Liver (tissue), 8 donors: ENCODE measurements at regions not wholly inside any gene's neighbourhood (a gene's known extent, or its start where the extent isn't known, plus 50 kb on each side); places are given as distances from the start of the nearest gene placed in this dataset.

Experiments
- DNase-seq: peaks from one replicate; pipeline ENCODE4 v3.0.0-alpha.2; 2017; ENCODE audit warnings: low spot score
- H3K27ac ChIP-seq, 2 donors: one replicate each; pipeline ENCODE4 v1.7.0; 2013; ENCODE audit warnings: inconsistent platforms in 2 of 2, low read length in 2 of 2, control low read depth in 1 of 2, low read depth in 1 of 2, mild to moderate bottlenecking in 1 of 2
- H3K27me3 ChIP-seq, 4 donors: one replicate each; pipeline versions ENCODE4 v1.6.1 to v1.7.0; 2013; ENCODE audit warnings: low read length in 3 of 4, inconsistent platforms in 1 of 4, mild to moderate bottlenecking in 1 of 4, moderate library complexity in 1 of 4; ENCODE audit not compliant: control insufficient read depth in 4 of 4, insufficient read depth in 4 of 4
- H3K36me3 ChIP-seq, 4 donors: one replicate each; pipeline versions ENCODE4 v1.6.1 to v1.7.0; 2013; ENCODE audit warnings: low read length in 3 of 4, mild to moderate bottlenecking in 3 of 4, low read depth in 1 of 4, moderate library complexity in 1 of 4; ENCODE audit not compliant: control insufficient read depth in 4 of 4, insufficient read depth in 3 of 4
- H3K4me1 ChIP-seq, 4 donors: one replicate each; pipeline versions ENCODE4 v1.6.1 to v1.7.0; 2013; ENCODE audit warnings: low read length in 3 of 4, mild to moderate bottlenecking in 3 of 4, moderate library complexity in 1 of 4; ENCODE audit not compliant: control insufficient read depth in 4 of 4, insufficient read depth in 4 of 4
- H3K4me3 ChIP-seq, 3 donors: one replicate each; pipeline versions ENCODE4 v1.6.1 to v1.7.0; 2013; ENCODE audit warnings: low read length in 3 of 3, control low read depth in 1 of 3, low read depth in 1 of 3, mild to moderate bottlenecking in 1 of 3
- H3K9ac ChIP-seq, 2 donors: one replicate each; pipeline ENCODE4 v1.7.0; 2013; ENCODE audit warnings: low read length in 2 of 2, mild to moderate bottlenecking in 2 of 2, moderate library complexity in 2 of 2, control low read depth in 1 of 2, low read depth in 1 of 2
- H3K9me3 ChIP-seq, 4 donors: one replicate each; pipeline versions ENCODE4 v1.6.1 to v1.7.0; 2013; ENCODE audit warnings: low read length in 3 of 4; ENCODE audit not compliant: control insufficient read depth in 4 of 4
- ATF3 ChIP-seq: IDR thresholded peaks from 2 replicates; pipeline ENCODE4 v1.6.1; 2016; ENCODE audit warnings: antibody characterized with exemption
- CTCF ChIP-seq: fragments of 150-350 bp; IDR thresholded peaks from 2 replicates; pipeline ENCODE4 v1.5.1; 2017; ENCODE audit warnings: improper control_type of control experiment, low read depth, low read length; ENCODE audit not compliant: missing input control
- EGR1 ChIP-seq, 2 donors: IDR thresholded peaks; 2 replicates each; pipeline ENCODE4 v1.6.1; 2016 to 2018; ENCODE audit warnings: antibody characterized with exemption in 2 of 2, low read depth in 2 of 2
- FOXA1 ChIP-seq: IDR thresholded peaks from 2 replicates; pipeline ENCODE4 v1.6.1; 2016; ENCODE audit warnings: antibody characterized with exemption
- FOXA2 ChIP-seq: IDR thresholded peaks from 2 replicates; pipeline ENCODE4 v1.6.1; 2016; ENCODE audit warnings: antibody characterized with exemption
- GABPA ChIP-seq, 2 donors: IDR thresholded peaks in 1 of 2; conservative IDR thresholded peaks in 1 of 2; 2 replicates each; pipeline ENCODE4 v1.6.1; 2016; ENCODE audit warnings: antibody characterized with exemption in 2 of 2, mild to moderate bottlenecking in 1 of 2, moderate library complexity in 1 of 2
- HNF4A ChIP-seq, 2 donors: conservative IDR thresholded peaks; 2 replicates each; pipeline ENCODE4 v1.6.1; 2016; ENCODE audit warnings: antibody characterized with exemption in 2 of 2, mild to moderate bottlenecking in 2 of 2
- HNF4G ChIP-seq: IDR thresholded peaks from 2 replicates; pipeline ENCODE4 v1.6.1; 2016; ENCODE audit warnings: antibody characterized with exemption
- JUND ChIP-seq, 2 donors: IDR thresholded peaks; 2 replicates each; pipeline ENCODE4 v1.6.1; 2016; ENCODE audit warnings: antibody characterized with exemption in 2 of 2
- MAX ChIP-seq: IDR thresholded peaks from 2 replicates; pipeline ENCODE4 v1.6.1; 2016; ENCODE audit warnings: antibody characterized with exemption
- RAD21 ChIP-seq, 2 donors: IDR thresholded peaks; 2 replicates each; pipeline ENCODE4 v1.6.1; 2016; ENCODE audit warnings: antibody characterized with exemption in 2 of 2, mild to moderate bottlenecking in 2 of 2
- SP1 ChIP-seq: IDR thresholded peaks from 2 replicates; pipeline ENCODE4 v1.6.1; 2018; ENCODE audit warnings: antibody characterized with exemption, mild to moderate bottlenecking
- TAF1 ChIP-seq: conservative IDR thresholded peaks from 2 replicates; pipeline ENCODE4 v1.6.1; 2016; ENCODE audit warnings: antibody characterized with exemption, mild to moderate bottlenecking
- WGBS: extraction: QIAGEN DNeasy Blood & Tissue Kit; methylation state at CpG from one replicate; pipeline ENCODE4 v1.1.7; 2013; 5-methylcytosine and 5-hydroxymethylcytosine counted together
- donor health status: healthy.
- donor health status: healthy.
- donor health status: healthy.
- donor health status: healthy.
- donor health status: healthy.

- Histone ChIP-seq H3K9me3 (peaks cover 0 to 4% (median 3%) of the 10 kb centered on the region in 4 donors), H3K9ac (no peak overlapping the region), H3K27ac (no peak overlapping the region), H3K27me3 (peaks cover 0 to 4% (median 0%) of the 10 kb centered on the region in 4 donors), H3K4me3 (no peak overlapping the region), H3K36me3 (no peaks in the 10 kb centered on the region), H3K4me1 (no peaks in the 10 kb centered on the region)
- DNase-seq, result no peak
- no peak for TF ChIP-seq CTCF
- TF ChIP-seq TAF1, result no peak
- TF ChIP-seq HNF4G, result no peak
- no peak for TF ChIP-seq GABPA (IDR thresholded peaks at IDR 0.05 in 1 of 2, conservative IDR thresholded peaks at IDR 0.05 in 1 of 2)
- TF ChIP-seq FOXA2, result no peak
- TF ChIP-seq MAX, result no peak
- TF ChIP-seq EGR1 (IDR thresholded peaks at IDR 0.05; ENCODE audit: low read depth in 2 of 2), result no peak
Measured at GRCh38 chr10:78494179-78494578, 460.5 kb downstream of the RPS24 start.

GRCh38 chr10:78502210-78502936, 468.7 kb downstream of the RPS24 start:
- H3K27ac ChIP-seq, result no peak overlapping the region
- H3K9ac ChIP-seq, result no peak overlapping the region

More at GRCh38 chr10:78502210-78502936, 468.7 kb downstream of the RPS24 start:
- Histone ChIP-seq H3K9me3 (no peaks in the 10 kb centered on the region), H3K4me3 (no peak overlapping the region), H3K27me3 (peaks cover 0 to 3% (median 0%) of the 10 kb centered on the region in 4 donors), H3K36me3 (no peaks in the 10 kb centered on the region), H3K4me1 (no peaks in the 10 kb centered on the region)
- TF ChIP-seq CTCF (no peak), SP1 (no peak), ATF3 (no peak), HNF4A (conservative IDR thresholded peaks at IDR 0.05) (no peak), FOXA1 (no peak), FOXA2 (no peak), RAD21 (IDR thresholded peaks at IDR 0.05) (no peak), GABPA (IDR thresholded peaks at IDR 0.05 in 1 of 2, conservative IDR thresholded peaks at IDR 0.05 in 1 of 2) (no peak), HNF4G (no peak), JUND (IDR thresholded peaks at IDR 0.05) (no peak)
- WGBS, result 88% methylated on average over 6 of the region's 6 CpGs
- DNase-seq, result no peak
